DND-41 (cell line): ENCODE measurements at regions not wholly inside any gene's neighbourhood (a gene's known extent, or its start where the extent isn't known, plus 50 kb on each side); places are given as distances from the start of the nearest gene placed in this dataset.

Source experiments
- CTCF ChIP-seq: IDR thresholded peaks from 2 replicates; pipeline ENCODE4 v1.5.1; 2012; ENCODE audit warnings: borderline replicate concordance, low read length, moderate library complexity, mild to moderate bottlenecking; ENCODE audit not compliant: poor library complexity, severe bottlenecking; ENCODE audit errors: extremely low read depth
- EZH2 ChIP-seq: IDR thresholded peaks from 3 replicates; pipeline ENCODE4 v1.6.1; 2012; ENCODE audit warnings: borderline replicate concordance, low read depth, mild to moderate bottlenecking, moderate library complexity, low read length, inconsistent platforms; ENCODE audit not compliant: severe bottlenecking

- TF ChIP-seq CTCF (no peak), EZH2 (no peak)
Observed at GRCh38 chr17:55567240-55568214, 56.3 kb upstream of the SMIM36 start.
